ENCODE measurements at regions not wholly inside any gene's neighbourhood (a gene's known extent, or its start where the extent isn't known, plus 50 kb on each side); places are given as distances from the start of the nearest gene placed in this dataset.

GRCh38 chrX:14094191-14094590 lies 64.5 kb upstream of the GEMIN8 start:
- Histone ChIP-seq H3K27me3 (ENCODE audit: control insufficient read depth, insufficient read depth, low read length) (no peaks in the 10 kb centered on the region), H3K4me3 (ENCODE audit: low read length) (no peak overlapping the region), H3K4me1 (ENCODE audit: control insufficient read depth, insufficient read depth, low read length) (no peaks in the 10 kb centered on the region), H3K9ac (ENCODE audit: low read length) (no peak overlapping the region), H3K36me3 (ENCODE audit: control insufficient read depth, insufficient read depth, low read length) (no peaks in the 10 kb centered on the region), H3K27ac (ENCODE audit: low read depth, low read length) (no peak overlapping the region)

- H3K9ac ChIP-seq (ENCODE audit: low read length): no peak overlapping the region
Measured at GRCh38 chrX:14084466-14084865, 54.8 kb upstream of the GEMIN8 start.

GRCh38 chrX:14083783-14084182 lies 54.1 kb upstream of the GEMIN8 start:
- Histone ChIP-seq H3K4me3 (ENCODE audit: low read length) (no peak overlapping the region), H3K36me3 (ENCODE audit: control insufficient read depth, insufficient read depth, low read length) (no peaks in the 10 kb centered on the region), H3K27me3 (ENCODE audit: control insufficient read depth, insufficient read depth, low read length) (no peaks in the 10 kb centered on the region), H3K4me1 (ENCODE audit: control insufficient read depth, insufficient read depth, low read length) (no peaks in the 10 kb centered on the region), H3K27ac (ENCODE audit: low read depth, low read length) (no peak overlapping the region), H3K9ac (ENCODE audit: low read length) (no peak overlapping the region)

More at GRCh38 chrX:14084466-14084865, 54.8 kb upstream of the GEMIN8 start:
- no peak overlapping the region for H3K27ac ChIP-seq (ENCODE audit: low read depth, low read length)
- H3K27me3 ChIP-seq (ENCODE audit: control insufficient read depth, insufficient read depth, low read length): no peaks in the 10 kb centered on the region
- no peaks in the 10 kb centered on the region for H3K36me3 ChIP-seq (ENCODE audit: control insufficient read depth, insufficient read depth, low read length)
- H3K4me1 ChIP-seq (ENCODE audit: control insufficient read depth, insufficient read depth, low read length): no peaks in the 10 kb centered on the region
- no peak overlapping the region for H3K4me3 ChIP-seq (ENCODE audit: low read length)

GRCh38 chrX:14079891-14080430 lies 50.3 kb upstream of the GEMIN8 start:
- Histone ChIP-seq H3K4me3 (ENCODE audit: low read length) (no peak overlapping the region), H3K27me3 (ENCODE audit: control insufficient read depth, insufficient read depth, low read length) (no peaks in the 10 kb centered on the region), H3K36me3 (ENCODE audit: control insufficient read depth, insufficient read depth, low read length) (no peaks in the 10 kb centered on the region), H3K27ac (ENCODE audit: low read depth, low read length) (no peak overlapping the region), H3K9ac (ENCODE audit: low read length) (no peak overlapping the region), H3K4me1 (ENCODE audit: control insufficient read depth, insufficient read depth, low read length) (no peaks in the 10 kb centered on the region)
